ENCODE measurements at regions not wholly inside any gene's neighbourhood (a gene's known extent, or its start where the extent isn't known, plus 50 kb on each side); places are given as distances from the start of the nearest gene placed in this dataset.
"Not testable (repeated sequence)": the region's sequence is repeated elsewhere in the genome, so short reads cannot be mapped to it uniquely, and the experiment has no call there.

GRCh38 chr14:44453433-44454171 is 53.5 kb downstream of the FSCB start:
- no peak for TF ChIP-seq JUND (IDR thresholded peaks at IDR 0.05; ENCODE audit: low read depth)
- peak; percentile 33 to 66 for DNase-seq (ENCODE audit: low read depth in 1 of 2, low spot score in 1 of 2)
- in situ Hi-C loops (cut with HindIII; ENCODE audit: low pct_unique_long_range_greater_than_20kb, low sequenced_read_pairs) = no loop called here

- in situ Hi-C loops (cut with HindIII; ENCODE audit: low pct_unique_long_range_greater_than_20kb, low sequenced_read_pairs); DNase-seq (ENCODE audit: low read depth in 1 of 2, low spot score in 1 of 2): not testable (repeated sequence)
These were observed 56.9 kb downstream of the FSCB start for GRCh38 chr14:44450232-44450631.

GRCh38 chr14:44449680-44450079 is 57.4 kb downstream of the FSCB start:
- in situ Hi-C loops (cut with HindIII; ENCODE audit: low pct_unique_long_range_greater_than_20kb, low sequenced_read_pairs) = no loop called here
- DNase-seq (ENCODE audit: low read depth in 1 of 2, low spot score in 1 of 2) = peak in 1 of 2 experiments; percentile 30
- TF ChIP-seq JUND (IDR thresholded peaks at IDR 0.05; ENCODE audit: low read depth) = no peak

- no peak for TF ChIP-seq JUND (IDR thresholded peaks at IDR 0.05; ENCODE audit: low read depth)
- in situ Hi-C loops (cut with HindIII; ENCODE audit: low pct_unique_long_range_greater_than_20kb, low sequenced_read_pairs) = no loop called here
- no peak for DNase-seq (ENCODE audit: low read depth in 1 of 2, low spot score in 1 of 2)
These were observed 58.1 kb downstream of the FSCB start for GRCh38 chr14:44448951-44449358.

GRCh38 chr14:44446965-44447364 is 60.1 kb downstream of the FSCB start:
- in situ Hi-C loops (cut with HindIII; ENCODE audit: low pct_unique_long_range_greater_than_20kb, low sequenced_read_pairs) = no loop called here
- TF ChIP-seq JUND (IDR thresholded peaks at IDR 0.05; ENCODE audit: low read depth) = no peak
- no peak for DNase-seq (ENCODE audit: low read depth in 1 of 2, low spot score in 1 of 2)

GRCh38 chr14:44444454-44444853 is 62.6 kb downstream of the FSCB start:
- no peak for DNase-seq (ENCODE audit: low read depth in 1 of 2, low spot score in 1 of 2)
- TF ChIP-seq JUND (IDR thresholded peaks at IDR 0.05; ENCODE audit: low read depth) = no peak
- in situ Hi-C loops (cut with HindIII; ENCODE audit: low pct_unique_long_range_greater_than_20kb, low sequenced_read_pairs) = no loop called here

- no peak for DNase-seq (ENCODE audit: low read depth in 1 of 2, low spot score in 1 of 2)
- no peak for TF ChIP-seq JUND (IDR thresholded peaks at IDR 0.05; ENCODE audit: low read depth)
- in situ Hi-C loops (cut with HindIII; ENCODE audit: low pct_unique_long_range_greater_than_20kb, low sequenced_read_pairs) = no loop called here
These were observed 68.1 kb downstream of the FSCB start for GRCh38 chr14:44438936-44439335.

GRCh38 chr14:44438221-44438620 is 68.9 kb downstream of the FSCB start:
- in situ Hi-C loops (cut with HindIII; ENCODE audit: low pct_unique_long_range_greater_than_20kb, low sequenced_read_pairs) = no loop called here
- DNase-seq (ENCODE audit: low read depth in 1 of 2, low spot score in 1 of 2) = no peak
- TF ChIP-seq JUND (IDR thresholded peaks at IDR 0.05; ENCODE audit: low read depth) = no peak

- no peak for TF ChIP-seq JUND (IDR thresholded peaks at IDR 0.05; ENCODE audit: low read depth)
- in situ Hi-C loops (cut with HindIII; ENCODE audit: low pct_unique_long_range_greater_than_20kb, low sequenced_read_pairs) = no loop called here
- DNase-seq (ENCODE audit: low read depth in 1 of 2, low spot score in 1 of 2) = no peak
These were observed 70.6 kb downstream of the FSCB start for GRCh38 chr14:44436458-44436857.

- DNase-seq (ENCODE audit: low read depth in 1 of 2, low spot score in 1 of 2) = no peak
- TF ChIP-seq JUND (IDR thresholded peaks at IDR 0.05; ENCODE audit: low read depth) = no peak
- in situ Hi-C loops (cut with HindIII; ENCODE audit: low pct_unique_long_range_greater_than_20kb, low sequenced_read_pairs) = no loop called here
These were observed 78.7 kb downstream of the FSCB start for GRCh38 chr14:44428231-44428945.

- no peak for DNase-seq (ENCODE audit: low read depth in 1 of 2, low spot score in 1 of 2)
- in situ Hi-C loops (cut with HindIII; ENCODE audit: low pct_unique_long_range_greater_than_20kb, low sequenced_read_pairs) = no loop called here
- no peak for TF ChIP-seq JUND (IDR thresholded peaks at IDR 0.05; ENCODE audit: low read depth)
These were observed 84.4 kb downstream of the FSCB start for GRCh38 chr14:44422699-44423098.

- DNase-seq (ENCODE audit: low read depth in 1 of 2, low spot score in 1 of 2) = no peak
- TF ChIP-seq JUND (IDR thresholded peaks at IDR 0.05; ENCODE audit: low read depth) = no peak
- in situ Hi-C loops (cut with HindIII; ENCODE audit: low pct_unique_long_range_greater_than_20kb, low sequenced_read_pairs) = no loop called here
These were observed 86.9 kb downstream of the FSCB start for GRCh38 chr14:44420226-44420625.

- DNase-seq (ENCODE audit: low read depth in 1 of 2, low spot score in 1 of 2) = no peak
- in situ Hi-C loops (cut with HindIII; ENCODE audit: low pct_unique_long_range_greater_than_20kb, low sequenced_read_pairs) = no loop called here
- no peak for TF ChIP-seq JUND (IDR thresholded peaks at IDR 0.05; ENCODE audit: low read depth)
These were observed 88.2 kb downstream of the FSCB start for GRCh38 chr14:44418856-44419255.
